ENCODE measurements at regions not wholly inside any gene's neighbourhood (a gene's known extent, or its start where the extent isn't known, plus 50 kb on each side); places are given as distances from the start of the nearest gene placed in this dataset.

- in situ Hi-C loops (cut with HindIII; ENCODE audit: low sequenced_read_pairs): no loop called here
Measured at GRCh38 chr5:61884252-61884855, 421.7 kb upstream of the KIF2A start.

- in situ Hi-C loops (cut with HindIII; ENCODE audit: low sequenced_read_pairs): no loop called here
Measured at GRCh38 chr5:61886214-61886613, 419.8 kb upstream of the KIF2A start.

- in situ Hi-C loops (cut with HindIII; ENCODE audit: low sequenced_read_pairs): no loop called here
Measured at GRCh38 chr5:61887271-61887670, 418.7 kb upstream of the KIF2A start.

GRCh38 chr5:61894046-61894445 lies 412.0 kb upstream of the KIF2A start:
- in situ Hi-C loops (cut with HindIII; ENCODE audit: low sequenced_read_pairs): no loop called here

GRCh38 chr5:61896811-61897210 lies 409.2 kb upstream of the KIF2A start:
- in situ Hi-C loops (cut with HindIII; ENCODE audit: low sequenced_read_pairs): loop anchor here (5.0 kb wide), 1 partner anchor 40 kb away; no protein-coding TSS in a partner anchor

- in situ Hi-C loops (cut with HindIII; ENCODE audit: low sequenced_read_pairs): loop anchor here (5.0 kb wide), 1 partner anchor 40 kb away; no protein-coding TSS in a partner anchor
Measured at GRCh38 chr5:61897251-61897650, 408.8 kb upstream of the KIF2A start.

GRCh38 chr5:61901997-61902396 lies 404.0 kb upstream of the KIF2A start:
- in situ Hi-C loops (cut with HindIII; ENCODE audit: low sequenced_read_pairs): no loop called here

- in situ Hi-C loops (cut with HindIII; ENCODE audit: low sequenced_read_pairs): no loop called here
Measured at GRCh38 chr5:61904730-61905129, 401.3 kb upstream of the KIF2A start.

GRCh38 chr5:61905613-61906012 lies 400.4 kb upstream of the KIF2A start:
- in situ Hi-C loops (cut with HindIII; ENCODE audit: low sequenced_read_pairs): no loop called here

- in situ Hi-C loops (cut with HindIII; ENCODE audit: low sequenced_read_pairs): no loop called here
Measured at GRCh38 chr5:61906820-61907219, 399.2 kb upstream of the KIF2A start.

- in situ Hi-C loops (cut with HindIII; ENCODE audit: low sequenced_read_pairs): no loop called here
Measured at GRCh38 chr5:61907995-61908394, 398.0 kb upstream of the KIF2A start.

- in situ Hi-C loops (cut with HindIII; ENCODE audit: low sequenced_read_pairs): no loop called here
Measured at GRCh38 chr5:61910771-61911170, 395.2 kb upstream of the KIF2A start.

GRCh38 chr5:61912559-61912958 lies 393.4 kb upstream of the KIF2A start:
- in situ Hi-C loops (cut with HindIII; ENCODE audit: low sequenced_read_pairs): no loop called here

GRCh38 chr5:61915646-61916045 lies 390.4 kb upstream of the KIF2A start:
- in situ Hi-C loops (cut with HindIII; ENCODE audit: low sequenced_read_pairs): no loop called here

GRCh38 chr5:61916621-61917620 lies 389.1 kb upstream of the KIF2A start:
- in situ Hi-C loops (cut with HindIII; ENCODE audit: low sequenced_read_pairs): no loop called here

- in situ Hi-C loops (cut with HindIII; ENCODE audit: low sequenced_read_pairs): no loop called here
Measured at GRCh38 chr5:61918611-61919010, 387.4 kb upstream of the KIF2A start.

- in situ Hi-C loops (cut with HindIII; ENCODE audit: low sequenced_read_pairs): no loop called here
Measured at GRCh38 chr5:61919920-61920319, 386.1 kb upstream of the KIF2A start.

- in situ Hi-C loops (cut with HindIII; ENCODE audit: low sequenced_read_pairs): no loop called here
Measured at GRCh38 chr5:61924251-61924650, 381.8 kb upstream of the KIF2A start.

- in situ Hi-C loops (cut with HindIII; ENCODE audit: low sequenced_read_pairs): no loop called here
Measured at GRCh38 chr5:61926911-61927310, 379.1 kb upstream of the KIF2A start.

- in situ Hi-C loops (cut with HindIII; ENCODE audit: low sequenced_read_pairs): no loop called here
Measured at GRCh38 chr5:61931236-61931635, 374.8 kb upstream of the KIF2A start.

- in situ Hi-C loops (cut with HindIII; ENCODE audit: low sequenced_read_pairs): no loop called here
Measured at GRCh38 chr5:61933787-61934626, 372.0 kb upstream of the KIF2A start.
